HG03095 (cell line): ENCODE measurements at regions not wholly inside any gene's neighbourhood (a gene's known extent, or its start where the extent isn't known, plus 50 kb on each side); places are given as distances from the start of the nearest gene placed in this dataset.

Experiments
- ATAC-seq: cut with Tn5 transposase; IDR thresholded peaks from one replicate; pipeline ENCODE4 v1.9.1; 2021; ENCODE audit warnings: moderate library complexity; ENCODE audit not compliant: unreplicated experiment

DNA sequence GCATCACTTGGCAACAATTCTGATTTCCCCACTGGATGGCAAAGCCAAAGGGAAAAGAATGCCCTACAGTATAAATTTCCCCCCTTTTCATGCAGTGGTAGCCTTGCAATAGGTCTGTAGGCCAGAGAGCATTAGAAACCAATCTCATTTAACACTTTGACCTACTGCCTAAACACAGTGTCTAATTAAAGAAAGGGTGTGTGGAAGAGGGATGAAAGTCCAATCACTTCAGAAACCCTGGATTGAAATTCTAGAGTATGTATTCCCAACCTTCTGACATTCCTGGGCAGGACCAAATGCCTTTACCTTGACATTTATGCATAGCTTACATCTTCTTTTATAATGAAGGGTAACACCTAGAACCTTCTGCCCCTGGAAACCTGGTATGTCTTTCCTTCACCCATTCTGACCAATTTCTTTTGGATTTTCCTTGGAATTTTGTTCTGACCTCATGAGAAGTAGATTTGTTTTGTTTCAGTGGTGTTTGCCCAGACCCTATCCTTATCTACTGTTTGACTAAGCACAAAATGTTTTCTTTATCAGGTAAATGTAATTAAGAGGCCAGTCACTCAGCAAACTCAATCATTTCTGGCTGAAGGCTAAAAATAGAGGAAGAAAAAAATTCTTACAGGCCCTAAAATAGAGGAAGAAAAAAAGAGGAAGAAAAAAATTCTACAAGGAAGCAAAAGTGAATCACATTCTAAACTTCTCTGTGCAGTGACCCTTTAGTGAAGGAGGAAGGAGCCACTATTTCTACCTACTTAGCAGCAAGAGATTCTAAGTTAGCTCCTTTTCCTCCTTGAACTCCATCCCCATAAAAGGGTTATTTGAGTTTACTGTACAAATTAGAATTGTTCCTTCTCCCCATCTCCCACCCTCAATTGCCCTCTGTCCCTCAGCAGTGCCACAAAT, 129.5 kb upstream of the DSCAM start:
- no peak for ATAC-seq

DNA sequence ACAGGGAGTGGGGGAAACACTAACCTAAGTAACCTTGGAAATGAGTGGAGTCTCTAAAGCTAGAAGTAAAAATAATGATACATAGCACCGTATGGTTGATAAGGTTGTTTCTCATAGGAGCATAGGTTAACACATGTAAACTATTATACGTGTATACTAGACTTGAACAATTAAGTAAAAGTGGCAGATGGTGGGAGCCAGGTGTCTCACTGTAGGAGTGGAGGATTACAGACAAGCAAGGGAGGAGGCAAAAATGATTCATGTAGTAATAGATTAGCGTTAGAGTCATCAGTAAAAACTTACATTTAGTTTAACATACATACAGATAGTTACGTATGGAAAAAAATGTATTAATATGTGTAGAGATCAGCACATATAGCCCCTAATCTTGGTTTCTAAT, 138.4 kb upstream of the DSCAM start:
- no peak for ATAC-seq

DNA sequence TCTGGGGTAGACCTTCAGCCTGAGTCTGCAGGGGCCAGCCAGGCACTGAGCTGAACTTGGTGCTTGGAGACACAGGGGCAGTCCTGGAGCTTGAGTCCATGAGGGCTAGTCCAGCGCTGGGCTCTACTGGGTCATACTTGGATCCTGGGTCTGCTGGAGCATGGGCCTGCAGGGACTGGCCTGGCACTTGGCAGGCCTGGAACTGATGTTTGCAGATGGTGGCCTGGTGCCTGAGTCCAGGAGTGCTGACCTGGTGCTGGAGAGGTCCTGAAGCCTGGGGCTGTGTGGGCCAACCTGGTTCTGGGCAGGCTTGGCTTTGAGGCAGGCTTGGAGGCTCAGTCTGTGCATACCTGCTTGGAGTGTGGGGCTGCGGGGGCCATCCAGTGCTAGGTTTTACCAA, 143.4 kb upstream of the DSCAM start:
- no peak for ATAC-seq

DNA sequence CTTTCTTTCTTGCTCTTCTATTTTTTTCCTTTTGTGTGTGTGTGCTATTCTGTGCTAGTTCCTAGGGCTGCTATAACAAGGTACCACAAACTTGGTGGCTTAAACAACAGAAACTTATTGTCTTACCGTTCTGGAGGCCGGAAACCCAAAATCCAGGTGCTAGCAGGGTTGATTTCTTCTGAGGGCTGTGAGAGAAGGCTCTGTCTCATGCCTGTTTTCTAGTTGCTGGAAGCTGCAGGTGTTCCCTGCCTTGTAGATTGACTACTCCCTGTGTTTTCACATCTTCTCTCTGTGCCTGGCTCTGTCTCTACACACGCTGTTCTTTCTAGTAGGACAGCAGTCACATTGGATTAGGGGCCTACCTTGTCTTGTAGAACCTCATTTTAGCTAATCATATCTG, 150.9 kb upstream of the DSCAM start:
- ATAC-seq = no peak

DNA sequence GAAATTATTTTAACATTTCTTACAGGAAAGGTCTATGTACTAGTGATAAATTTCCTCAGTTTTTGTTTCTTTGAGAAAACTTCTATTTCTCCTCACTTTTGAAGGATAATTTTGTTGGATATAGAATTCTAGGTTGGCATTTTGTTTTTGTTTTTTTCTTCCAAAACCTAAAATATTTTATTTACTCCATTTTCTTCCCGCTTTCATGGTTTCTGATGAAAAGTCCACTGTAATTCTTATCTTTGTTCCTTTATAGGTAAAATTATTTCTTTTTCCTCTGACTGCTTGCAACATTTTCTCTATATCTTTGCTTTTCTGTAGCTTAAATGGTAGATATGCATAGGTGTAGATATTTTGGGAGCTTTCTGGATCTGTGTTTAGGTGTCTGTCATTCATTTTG, 153.9 kb upstream of the DSCAM start:
- ATAC-seq = no peak

DNA sequence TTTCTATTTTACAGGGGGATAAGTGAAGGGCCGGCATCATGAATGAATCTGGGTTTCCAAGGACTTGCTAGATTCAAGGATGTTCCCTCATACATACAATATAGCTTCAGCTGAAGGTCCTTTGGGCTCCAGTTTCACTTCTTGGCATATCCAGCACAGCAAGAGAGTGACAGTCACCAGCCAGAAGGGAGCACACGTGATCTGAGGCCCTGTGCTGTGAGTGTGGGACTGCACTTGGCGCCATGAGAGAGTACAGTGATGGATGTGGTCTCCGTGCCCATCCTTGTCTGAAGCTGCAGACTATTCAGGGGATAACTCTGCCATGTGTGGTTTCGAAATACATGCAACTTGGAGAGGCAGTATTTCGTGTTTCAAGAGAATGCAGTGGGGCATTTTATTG, 159.7 kb upstream of the DSCAM start:
- ATAC-seq = no peak

DNA sequence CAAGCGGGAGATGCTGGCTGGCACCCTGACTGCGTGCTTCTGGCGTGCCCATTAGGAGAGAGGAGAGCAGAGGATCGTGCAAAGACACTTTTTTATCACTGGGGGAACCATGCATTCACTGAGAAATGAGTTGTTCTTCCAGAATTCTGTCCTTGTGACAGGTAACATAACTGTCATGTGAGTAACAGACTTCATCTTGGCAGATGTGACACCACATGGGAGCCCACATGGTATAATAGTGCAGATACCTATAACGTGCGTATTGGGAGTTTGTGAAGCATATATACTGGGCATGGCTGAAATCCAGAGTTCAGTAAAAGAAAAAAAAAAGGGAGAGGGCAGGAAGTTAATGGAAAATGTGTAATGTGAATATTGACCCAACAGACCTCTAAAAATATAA, 159.6 kb upstream of the BACE2 start:
- ATAC-seq = no peak

DNA sequence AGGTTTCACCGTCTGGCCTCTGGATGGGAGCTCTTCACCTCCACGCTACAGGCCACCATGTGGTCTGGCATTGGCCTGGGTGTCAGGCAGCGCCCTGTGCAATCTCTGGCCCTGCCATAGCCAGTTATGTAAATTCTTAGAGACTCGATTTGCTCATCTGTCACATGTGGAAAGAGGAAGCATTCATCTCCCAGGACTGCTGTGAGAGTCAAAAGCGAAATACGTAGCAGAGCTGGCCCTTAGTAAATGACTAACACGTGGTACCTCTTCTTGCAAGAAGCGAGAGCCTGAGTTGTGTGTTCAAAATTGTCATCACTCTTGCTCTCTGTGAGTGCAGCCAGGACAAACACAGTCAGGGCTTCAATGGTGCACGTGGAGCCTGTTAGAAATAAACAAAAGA, 159.0 kb upstream of the BACE2 start:
- no peak for ATAC-seq

DNA sequence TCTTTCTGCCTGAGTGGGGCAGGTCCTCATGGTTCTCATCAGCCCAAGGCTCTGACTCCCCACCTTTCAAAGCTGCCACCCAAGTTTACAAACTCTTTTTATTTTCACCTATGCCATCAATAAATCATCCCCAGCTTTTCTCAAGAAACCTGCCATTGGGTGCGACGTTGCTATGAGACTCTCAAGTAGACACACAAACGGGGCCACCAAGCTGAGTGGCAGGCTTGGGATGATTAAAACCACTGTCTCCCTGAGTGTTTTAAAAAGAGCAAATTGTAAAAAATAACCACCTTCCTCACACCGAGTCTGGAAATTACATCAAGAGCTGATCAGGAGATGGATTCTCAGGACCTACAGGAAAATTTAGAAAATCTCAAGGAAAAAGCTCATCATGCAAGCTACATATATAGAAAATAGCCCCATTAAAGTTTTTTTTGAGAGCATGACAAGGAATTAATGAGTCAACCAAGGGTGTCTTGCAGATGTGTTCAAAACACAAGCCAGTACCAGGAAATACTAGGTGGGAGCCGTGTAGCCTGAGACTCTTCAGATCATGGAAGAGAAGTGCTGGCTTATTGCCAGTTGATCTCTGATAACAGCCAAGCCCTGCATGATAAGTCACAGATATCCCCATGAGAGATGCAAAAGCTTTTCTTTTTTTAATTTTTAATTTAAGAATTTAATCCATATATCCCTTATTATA, 158.4 kb upstream of the BACE2 start:
- no peak for ATAC-seq

DNA sequence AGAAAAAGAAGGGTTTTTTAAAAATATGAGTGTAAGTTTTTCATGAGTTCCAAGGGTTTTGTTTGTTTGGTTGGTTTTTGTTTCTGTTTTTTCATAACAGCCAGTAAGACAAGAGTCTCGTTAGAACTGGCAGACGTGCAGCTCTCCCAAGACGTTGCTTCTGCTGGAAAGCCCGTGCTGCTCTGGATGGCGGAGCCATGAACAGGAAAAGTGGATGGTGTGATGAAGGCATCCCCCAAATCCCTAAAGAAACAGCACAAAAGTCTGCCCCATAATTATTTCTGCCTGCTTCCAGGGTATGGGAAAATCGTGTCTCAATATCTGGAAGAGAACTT, 157.9 kb upstream of the BACE2 start:
- no peak for ATAC-seq

DNA sequence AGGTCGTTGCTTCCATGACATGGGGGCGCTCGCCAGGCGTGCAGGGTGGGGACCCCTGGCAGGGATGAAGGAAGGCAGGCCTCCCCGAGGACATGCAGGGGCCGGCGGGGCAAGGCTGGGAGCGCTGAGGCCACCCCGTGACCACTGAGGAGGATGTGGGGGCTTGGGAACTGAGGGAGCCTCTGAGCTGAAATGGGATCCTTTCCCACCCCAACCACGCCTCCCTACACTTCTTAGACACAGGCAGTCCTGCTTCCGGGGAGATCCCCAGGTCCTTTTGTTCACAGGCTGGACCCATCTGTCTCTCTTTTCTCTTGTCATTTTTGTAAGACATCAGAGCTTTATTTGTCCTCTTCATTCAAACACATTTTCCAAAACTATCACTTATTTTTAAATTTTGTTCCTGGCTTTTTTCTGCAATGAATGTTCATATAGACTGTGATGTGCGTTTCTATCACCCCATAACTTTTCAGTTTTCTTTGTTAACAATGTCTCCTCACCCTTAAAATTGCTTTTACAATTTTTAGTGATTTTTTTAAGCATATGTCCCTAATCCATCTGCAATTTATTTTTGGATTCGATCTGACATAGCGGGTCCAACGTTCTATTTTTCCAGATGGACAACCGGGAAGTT, 156.7 kb upstream of the BACE2 start:
- no peak for ATAC-seq

DNA sequence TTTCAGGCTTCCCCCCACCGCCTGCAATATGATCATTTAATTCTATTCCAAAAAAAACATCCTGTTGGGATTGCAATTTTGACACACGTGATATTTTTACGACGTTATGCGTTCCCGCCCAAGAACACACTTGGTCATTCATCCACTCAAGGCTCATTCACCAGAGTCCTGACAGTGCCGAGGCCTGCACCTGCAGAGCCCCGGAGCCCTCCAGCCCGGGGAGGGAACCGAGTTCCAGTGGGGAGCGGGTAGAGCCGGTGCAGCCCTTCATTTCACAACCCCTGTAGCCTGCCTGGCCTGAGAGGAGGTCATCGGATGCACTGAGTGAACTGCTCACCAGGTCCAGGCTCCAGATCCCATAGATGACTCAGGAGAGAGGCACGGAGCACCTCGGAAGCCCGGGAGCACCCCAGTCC, 156.0 kb upstream of the BACE2 start:
- ATAC-seq = no peak

DNA sequence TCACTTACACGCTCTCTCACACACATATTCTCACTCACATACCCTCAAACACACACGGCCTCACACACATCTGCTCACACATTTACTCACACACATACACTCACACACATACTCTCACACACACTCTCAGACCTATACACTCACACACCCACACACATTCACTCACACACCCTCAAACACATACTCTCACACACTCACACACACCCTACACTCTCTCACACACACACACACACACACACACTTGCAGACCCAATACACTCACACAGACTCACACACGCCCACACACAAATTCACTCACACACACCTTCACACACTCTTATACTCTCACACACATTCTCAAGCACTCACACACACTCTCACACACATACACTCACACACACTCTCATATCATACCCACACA, 155.5 kb upstream of the BACE2 start:
- ATAC-seq = no peak

DNA sequence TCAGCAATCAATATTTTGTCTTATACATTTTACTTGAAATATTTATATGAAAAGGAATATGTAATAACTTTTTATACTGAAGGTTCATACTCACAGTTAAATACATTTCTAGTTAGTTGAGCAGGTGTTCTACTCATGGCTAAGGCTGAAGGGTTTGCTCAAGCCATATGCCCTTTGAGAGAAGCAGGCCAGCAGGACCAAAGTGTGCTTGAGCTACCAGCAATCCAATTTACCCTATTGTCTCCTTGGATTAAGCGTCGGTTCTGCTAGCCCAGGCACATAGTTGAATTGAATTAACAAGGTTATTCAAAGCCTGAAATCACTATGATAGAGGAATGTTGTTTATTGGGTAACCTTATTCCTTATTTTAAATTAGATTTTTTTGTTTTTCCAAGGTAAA, 151.5 kb upstream of the BACE2 start:
- no peak for ATAC-seq

DNA sequence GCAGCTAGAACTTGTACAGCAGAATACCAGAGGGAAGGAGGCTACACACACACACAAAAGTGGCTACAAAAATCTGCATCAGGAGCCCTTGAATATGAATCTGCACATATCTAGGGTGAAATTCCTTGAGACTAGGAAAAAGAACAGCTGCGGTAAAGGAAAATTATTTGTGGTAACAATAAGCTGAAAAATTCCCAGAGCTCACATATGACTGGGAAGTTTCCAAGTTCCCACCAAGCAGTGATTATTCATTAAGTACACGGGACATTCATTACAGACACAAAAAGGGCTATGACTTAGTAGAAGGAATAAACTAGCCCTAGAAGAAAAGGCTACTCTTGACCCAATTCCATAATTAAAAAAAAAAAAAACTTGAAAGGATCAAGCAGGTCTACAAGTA, 149.5 kb upstream of the BACE2 start:
- no peak for ATAC-seq

DNA sequence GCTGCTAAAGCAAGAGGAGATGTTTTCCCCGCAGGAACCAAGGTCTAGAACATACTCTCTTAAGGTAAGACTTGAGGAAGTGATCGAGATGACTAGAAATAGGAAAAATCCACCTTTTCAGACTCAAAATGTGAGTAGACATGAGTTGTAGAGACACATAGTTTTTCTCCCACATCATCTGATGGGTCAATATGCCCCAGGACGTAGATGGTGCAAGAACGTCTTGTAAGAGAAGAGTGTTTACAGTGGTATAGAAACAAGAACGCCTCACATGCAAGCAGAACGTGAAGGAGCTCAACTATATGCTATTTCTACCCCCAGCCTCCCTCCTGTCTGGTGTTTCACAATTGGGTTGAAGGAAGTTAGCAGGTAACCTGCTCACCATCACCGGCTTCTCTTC, 144.0 kb upstream of the BACE2 start:
- no peak for ATAC-seq

DNA sequence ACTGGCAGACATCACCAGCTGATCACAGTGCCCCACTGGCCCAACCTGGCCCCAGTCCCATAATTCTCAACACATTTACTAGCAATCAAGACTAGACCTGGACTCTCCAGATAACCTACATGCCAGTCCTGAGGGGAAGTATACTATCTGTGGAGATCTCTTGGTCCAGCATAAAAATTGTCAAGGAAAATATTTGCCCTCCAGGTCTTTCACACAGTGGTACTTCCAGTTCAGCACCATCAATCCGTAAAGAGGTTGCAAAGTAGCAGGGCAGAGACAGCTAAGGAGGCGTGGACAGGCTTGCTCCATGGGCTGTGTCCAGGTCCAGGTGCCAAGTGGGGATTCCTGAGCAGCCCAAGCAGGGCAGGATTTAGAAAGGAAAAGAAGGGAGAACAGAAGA, 143.6 kb upstream of the BACE2 start:
- ATAC-seq = no peak

DNA sequence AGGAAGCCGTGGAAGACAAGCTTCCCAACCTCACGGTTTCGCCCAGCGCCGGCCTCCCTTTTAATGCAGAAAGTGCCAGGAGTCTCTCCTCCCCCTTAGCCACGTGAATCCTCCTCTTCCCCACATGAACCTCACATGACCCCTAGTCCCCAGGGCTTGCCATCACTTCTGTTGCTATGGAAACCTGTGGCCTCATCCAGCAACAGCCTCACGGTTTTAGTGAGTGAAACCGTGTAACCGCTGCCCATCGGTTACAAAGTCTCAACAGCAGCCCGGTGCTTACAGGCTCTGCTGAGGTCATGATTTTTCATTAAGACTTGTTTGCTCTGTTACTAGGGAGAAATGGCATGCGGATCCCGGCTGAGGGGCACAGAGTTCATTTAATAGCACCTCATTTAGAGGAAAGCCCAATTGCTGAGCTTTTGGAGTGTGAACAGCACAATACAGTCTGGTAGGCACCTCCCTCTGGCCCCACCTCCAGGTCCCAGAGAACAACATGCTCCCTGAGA, 143.2 kb upstream of the BACE2 start:
- ATAC-seq = no peak

DNA sequence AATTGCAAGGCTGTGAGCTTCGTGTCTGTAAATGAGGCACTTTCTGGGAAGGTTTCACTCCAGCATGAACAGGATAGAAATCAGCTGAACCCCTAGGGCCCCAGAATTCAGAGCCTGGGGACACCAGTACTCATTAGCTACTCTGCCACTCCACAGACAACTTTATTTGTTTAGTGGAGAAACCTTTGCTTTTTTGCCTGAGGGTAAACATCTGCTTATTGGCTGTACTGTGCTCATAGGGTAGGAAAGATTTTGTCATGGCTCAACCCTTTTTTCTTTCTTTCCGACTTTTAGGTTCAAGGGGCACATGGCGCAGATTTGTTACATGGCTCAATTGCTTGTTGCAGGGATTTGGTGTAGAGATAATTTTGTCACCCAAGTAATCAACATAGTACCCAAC, 138.4 kb upstream of the BACE2 start:
- ATAC-seq = no peak

DNA sequence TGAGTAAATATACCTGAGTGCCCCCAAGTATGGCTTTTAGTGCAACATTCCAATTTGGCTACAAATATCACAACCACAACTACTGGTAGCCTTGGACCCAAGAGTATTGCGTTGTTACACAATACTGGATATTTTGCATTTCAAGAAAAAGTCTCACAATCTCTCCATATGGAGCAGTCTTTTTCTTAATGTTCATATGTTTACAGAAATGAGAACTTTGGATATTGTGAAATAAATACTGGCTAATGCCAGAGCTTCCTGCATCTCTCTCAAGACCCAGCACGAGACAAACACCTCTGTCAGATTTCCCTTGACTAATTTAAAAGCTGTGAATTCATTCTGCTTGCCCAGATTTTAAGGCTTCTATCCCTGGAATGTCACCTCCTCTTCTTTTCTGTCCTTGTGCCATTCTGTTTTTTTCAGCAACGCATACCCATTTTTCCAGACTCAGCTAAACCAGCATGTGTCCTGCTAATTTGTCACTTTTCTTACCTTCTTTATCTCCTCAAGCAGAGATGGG, 136.2 kb upstream of the BACE2 start:
- no peak for ATAC-seq

DNA sequence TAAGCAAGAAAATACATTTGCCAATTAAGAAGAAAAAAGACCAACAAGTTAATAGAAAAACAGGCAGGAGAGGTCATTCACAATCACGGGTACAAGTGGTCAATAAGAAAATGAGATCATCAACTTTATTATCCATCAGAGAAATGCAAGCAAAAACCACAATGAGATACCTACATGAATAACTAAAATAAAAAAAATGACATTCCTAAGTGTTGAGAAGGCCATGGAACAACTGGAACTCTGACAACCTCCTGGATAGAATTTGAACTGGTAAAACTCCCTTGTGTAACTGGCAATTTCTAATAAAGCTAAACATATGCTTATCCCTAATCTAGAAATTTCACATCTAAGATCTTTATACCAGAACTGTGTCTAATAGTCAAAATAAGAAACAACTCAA, 135.4 kb upstream of the BACE2 start:
- no peak for ATAC-seq

DNA sequence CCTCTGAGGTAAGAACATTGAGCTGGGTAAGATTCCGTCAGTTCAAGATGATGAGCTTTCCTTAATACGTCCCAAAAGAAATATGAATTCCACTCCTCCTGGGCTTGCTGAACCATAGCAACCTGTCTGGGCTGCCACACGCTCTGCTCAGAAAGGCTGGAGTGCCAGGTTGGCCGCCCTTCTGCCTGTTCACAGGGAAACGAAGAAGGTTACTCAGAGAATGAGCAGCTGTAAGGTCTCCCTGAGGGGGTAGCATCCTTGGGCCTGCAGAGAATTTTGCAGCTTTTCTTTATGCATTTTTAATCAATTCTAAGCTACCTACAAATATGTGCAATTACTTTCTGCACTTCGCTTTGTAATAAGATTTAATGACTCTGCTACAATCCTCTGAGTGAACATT, 130.7 kb upstream of the BACE2 start:
- no peak for ATAC-seq
